HG03521 (cell line): ENCODE measurements at regions not wholly inside any gene's neighbourhood (a gene's known extent, or its start where the extent isn't known, plus 50 kb on each side); places are given as distances from the start of the nearest gene placed in this dataset.
"Not testable (repeated sequence)": the region's sequence is repeated elsewhere in the genome, so short reads cannot be mapped to it uniquely, and the experiment has no call there.

Source experiments
- ATAC-seq: cut with Tn5 transposase; IDR thresholded peaks from one replicate; pipeline ENCODE4 v1.9.1; 2021; ENCODE audit warnings: mild to moderate bottlenecking, moderate library complexity; ENCODE audit not compliant: unreplicated experiment

DNA sequence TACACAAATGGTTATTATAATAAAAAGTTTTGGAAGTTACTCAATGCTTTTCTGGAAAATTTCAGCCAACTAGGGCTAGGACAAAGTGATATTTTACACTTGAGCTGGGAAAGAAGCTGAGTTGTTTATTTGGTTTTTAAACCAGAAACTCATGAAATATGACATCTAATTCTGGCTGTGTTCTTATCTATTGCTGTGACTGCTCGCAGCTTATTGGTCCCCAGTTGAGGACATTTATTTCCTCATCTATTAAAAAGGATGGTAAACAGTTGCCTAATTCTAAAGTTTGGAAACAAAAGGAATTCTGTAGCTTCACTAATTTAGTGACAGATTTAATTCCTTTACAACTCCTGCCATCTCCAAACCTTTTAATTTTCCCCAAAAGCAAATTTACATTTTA, 487.6 kb upstream of the IL12A start:
- no peak for ATAC-seq

DNA sequence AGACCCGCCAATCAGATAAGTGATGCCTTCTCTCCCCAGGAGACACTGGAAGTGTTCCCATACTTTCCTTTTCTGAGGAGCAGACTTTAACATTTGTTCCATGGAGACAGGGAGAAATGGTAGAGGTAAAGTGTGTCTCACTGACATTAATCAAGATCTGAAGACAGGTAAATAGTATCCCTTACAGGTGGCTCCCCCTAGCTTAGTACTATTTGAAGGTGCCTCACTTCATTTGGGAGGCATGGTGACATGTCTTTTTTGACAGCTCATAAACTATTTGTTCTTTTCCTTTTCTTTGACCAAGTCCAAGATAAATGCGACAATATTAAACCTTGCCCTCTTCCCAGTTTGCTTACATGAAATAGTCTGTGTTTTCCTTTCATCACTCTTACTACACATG, 485.6 kb upstream of the IL12A start:
- no peak for ATAC-seq

GRCh38 chr3:159510988-159511387, 477.6 kb upstream of the IL12A start:
- ATAC-seq = not testable (repeated sequence)

DNA sequence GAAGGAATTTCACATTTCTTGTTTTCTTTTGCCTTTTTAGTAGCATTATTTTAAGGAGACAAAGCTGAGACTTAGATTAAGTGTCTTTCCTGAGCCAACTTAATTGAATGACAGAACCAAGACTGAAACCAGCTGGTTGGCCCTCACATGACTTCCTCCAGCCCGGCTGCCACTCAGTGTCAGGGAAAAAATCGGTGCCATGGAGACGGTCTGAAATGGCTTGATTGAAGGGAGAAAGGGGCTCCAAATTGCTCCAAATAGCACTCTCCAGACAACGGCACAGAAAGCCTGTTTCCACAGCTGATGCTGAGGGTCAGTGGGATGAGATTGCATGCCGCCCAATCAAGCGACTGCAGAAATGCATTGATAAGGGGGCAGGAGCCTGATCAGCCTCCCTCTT, 475.2 kb upstream of the IL12A start:
- ATAC-seq = no peak

- no peak for ATAC-seq
Measured at GRCh38 chr3:159513867-159514380, 474.7 kb upstream of the IL12A start.

DNA sequence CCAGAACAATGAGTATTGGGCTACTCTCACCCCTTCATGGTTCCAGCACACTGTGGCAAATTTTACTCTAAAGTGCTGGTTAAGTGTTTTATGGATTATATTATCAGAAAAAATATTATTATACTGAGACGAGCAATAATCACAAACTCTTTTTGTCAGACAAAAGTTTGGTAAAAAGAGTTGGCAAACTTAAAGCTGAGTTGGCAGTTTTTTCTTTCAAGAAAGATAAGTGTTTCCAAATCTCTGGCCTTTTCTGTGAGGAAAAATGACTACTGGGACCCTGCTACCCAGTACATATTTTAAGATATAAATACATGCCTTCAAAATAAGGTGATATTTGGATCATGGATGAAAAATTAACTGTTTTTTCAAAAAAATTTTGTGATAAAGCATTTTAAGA, 471.5 kb upstream of the IL12A start:
- ATAC-seq = no peak

GRCh38 chr3:159520638-159521037, 468.0 kb upstream of the IL12A start:
- no peak for ATAC-seq

DNA sequence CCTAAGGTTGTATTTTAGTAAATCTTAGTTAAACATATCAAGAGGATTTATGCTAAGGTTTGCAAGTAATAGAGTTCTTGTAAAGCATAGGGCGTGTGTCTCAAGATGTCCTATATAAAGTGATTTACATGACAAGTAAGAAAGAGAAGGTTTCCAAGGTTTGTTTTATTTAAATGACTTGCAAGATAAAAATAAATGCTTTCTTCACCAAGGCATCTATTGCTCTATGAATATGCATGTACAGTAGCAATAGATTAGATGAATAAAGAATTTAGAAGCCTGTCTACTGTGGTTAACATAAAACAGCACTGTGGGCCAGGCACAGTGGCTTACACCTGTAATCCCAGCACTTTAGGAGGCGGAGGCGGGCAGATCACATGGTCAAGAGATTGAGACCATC, 466.4 kb upstream of the IL12A start:
- no peak for ATAC-seq

DNA sequence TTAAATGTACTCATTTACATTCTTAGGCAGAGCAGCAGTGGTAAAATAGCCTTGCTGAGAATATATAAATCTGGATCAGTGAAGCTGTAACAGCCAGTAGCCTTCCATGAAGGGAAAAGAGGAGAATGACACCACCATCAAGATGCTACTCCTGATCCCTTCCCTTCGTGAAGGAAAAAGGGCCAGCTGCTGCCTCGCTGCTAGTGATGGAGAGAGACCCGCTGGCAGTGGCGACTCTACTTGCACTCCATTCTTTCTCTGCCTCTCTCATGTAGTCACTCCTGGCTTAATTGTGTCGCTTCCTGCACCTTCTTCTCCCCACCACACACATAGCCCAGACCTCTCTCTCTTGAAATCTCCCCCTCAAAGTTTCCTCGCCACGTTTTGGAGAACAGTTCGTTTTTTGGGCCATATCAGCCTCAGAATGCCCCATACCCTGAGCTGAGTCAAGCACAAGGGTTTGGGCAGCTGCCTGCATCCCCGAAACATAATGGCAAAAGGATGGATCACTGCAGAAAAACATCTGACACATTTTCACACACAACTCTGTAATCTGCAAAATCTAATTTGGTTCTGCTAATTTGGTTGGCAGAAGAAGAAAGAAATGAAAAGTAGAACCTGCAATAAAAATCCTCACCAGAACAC, 460.3 kb upstream of the IL12A start:
- ATAC-seq = no peak

- ATAC-seq = no peak
Measured at GRCh38 chr3:159532577-159532976, 456.1 kb upstream of the IL12A start.

GRCh38 chr3:159534496-159534895, 454.1 kb upstream of the IL12A start:
- no peak for ATAC-seq

GRCh38 chr3:159536876-159537275, 451.8 kb upstream of the IL12A start:
- no peak for ATAC-seq

DNA sequence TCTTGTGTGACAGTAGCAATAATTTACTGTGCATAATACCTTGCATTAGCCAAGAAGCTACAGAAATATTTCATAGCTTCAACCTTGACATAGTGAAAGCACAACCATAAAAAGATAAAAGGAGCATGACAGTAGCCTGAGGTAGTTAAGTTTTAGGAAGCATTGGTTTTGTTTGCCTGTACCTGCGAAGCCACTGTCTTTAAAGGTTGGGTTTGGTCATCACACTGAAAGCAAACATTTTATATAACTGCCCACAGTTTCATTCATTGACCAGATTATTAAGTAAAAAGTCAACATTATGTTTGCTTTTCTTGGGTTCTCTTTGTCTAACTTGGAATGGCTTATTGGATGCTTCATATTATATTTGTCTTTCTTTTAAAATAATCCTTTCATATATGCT, 450.1 kb upstream of the IL12A start:
- ATAC-seq = no peak

- ATAC-seq = no peak
Measured at GRCh38 chr3:159540882-159541495, 447.6 kb upstream of the IL12A start.

DNA sequence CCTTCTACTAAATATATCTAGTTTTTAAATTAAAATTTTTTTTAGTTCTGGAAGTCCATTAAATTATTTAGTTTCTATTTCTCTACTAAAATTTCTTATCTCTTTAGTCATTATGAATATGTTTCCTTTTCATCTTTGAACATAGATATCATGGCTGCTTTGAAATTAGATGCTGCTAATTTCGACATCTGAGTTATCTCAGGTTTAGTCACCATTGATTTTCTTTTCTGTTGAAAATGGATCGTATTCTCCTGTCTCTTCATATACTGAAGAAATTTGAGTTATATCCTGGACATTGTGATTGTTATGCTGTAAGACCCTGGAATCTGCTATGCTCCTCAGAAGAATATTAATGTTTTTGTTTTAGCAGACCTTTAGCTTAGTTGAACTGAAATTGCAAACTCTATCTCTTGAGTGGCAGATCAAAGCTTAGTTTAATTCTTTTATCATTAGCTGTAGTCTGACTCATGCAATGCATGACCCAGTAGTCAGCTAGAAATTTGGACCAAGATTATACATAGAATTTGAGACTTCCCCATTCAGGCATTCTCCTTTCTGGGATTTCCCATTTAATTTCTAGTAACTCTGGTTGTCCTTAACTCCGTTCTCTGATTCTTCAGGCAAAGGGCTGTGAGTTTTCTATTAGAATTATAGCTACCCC, 439.8 kb upstream of the IL12A start:
- ATAC-seq = no peak

DNA sequence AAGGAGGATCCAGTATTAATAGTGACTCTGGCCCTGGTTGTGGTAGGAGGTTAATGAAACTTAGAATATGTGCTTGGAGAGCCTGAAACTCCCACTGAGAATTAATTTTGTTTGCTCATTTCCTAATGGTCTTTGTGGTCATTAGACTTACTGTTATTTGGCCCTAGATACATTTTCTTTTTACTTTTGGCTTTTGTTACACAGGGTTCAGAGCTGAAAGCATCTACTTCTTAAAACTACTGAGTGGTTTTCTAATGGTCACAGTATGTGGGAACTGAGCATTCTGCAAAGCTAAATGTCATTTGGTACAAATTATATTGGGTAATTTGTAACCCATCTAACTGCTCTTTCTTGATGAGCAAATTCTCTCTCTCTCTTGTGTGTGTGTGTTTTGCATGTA, 433.4 kb upstream of the IL12A start:
- ATAC-seq = no peak

DNA sequence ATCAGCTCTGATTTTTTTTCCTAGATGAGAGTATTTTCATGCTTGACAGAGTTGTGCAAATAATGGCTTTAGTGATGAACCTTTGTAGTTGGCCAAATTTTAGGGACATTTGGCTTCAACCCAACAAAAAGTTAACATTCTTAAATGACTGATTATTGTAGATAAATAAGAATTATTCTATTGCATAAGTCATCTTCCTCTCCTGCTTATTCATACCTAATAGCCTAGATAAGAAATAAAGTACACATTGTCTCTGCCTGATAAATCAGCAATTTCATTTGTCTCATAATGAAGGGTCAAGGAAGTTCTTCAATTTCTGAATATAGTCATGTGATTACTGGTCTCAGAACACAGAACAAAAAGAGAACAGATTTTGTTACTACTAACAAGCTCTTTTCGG, 428.9 kb upstream of the IL12A start:
- ATAC-seq = no peak

DNA sequence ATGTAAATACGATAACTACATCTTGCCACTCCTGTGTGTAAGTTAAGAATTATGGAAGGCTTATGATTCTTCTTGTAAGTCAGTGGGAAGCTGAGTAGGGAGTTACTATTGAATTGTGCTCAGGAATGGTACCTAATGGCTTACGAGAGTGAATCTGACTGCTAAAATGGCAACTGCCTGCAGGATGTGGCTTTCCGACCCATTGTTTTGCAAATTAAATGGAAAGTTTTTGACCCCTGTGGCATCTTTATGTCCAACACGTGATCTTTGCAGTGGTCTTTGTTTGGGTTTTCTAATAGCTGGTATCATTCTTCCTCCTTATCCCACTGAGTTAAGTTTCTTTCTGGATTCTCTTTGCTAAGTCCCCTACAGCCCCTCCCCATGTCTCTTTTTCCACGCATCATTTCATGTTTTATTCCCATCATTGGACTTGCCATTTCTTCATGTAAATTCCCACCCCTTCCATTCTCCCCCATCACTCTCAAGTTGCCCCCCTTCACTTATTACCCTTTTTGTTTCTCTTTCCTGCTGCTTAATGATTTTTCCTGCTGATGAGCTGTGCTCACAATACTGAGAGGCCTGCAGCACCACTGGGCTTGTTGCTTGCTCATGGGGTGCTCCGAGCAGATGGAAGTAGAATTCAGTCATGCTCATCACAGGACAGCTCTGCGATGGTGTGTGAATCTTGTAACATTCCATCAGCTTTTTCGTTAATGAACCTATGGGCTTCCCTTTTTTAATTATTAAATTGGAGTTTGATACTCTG, 428.2 kb upstream of the IL12A start:
- ATAC-seq = no peak

DNA sequence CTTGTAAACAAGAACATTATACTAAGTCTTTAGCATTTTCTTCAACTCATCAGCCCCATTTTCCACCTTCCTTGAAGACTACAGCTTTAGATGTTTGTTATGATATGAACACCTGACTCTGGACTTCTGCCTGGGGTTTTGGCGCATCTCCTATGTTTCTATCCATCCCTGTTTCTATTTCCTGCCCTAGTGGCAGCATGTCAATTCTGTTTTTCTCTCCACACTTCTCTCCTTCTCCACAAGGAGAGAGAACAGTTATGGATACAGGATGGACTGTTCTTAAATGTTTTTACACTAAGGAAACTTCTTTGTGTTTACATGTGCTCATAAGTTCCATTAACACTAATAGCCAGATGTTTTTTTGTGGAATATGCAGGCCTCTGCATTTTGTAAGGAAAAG, 423.3 kb upstream of the IL12A start:
- ATAC-seq = no peak

- ATAC-seq = no peak
Measured at GRCh38 chr3:159583662-159584061, 405.0 kb upstream of the IL12A start.

DNA sequence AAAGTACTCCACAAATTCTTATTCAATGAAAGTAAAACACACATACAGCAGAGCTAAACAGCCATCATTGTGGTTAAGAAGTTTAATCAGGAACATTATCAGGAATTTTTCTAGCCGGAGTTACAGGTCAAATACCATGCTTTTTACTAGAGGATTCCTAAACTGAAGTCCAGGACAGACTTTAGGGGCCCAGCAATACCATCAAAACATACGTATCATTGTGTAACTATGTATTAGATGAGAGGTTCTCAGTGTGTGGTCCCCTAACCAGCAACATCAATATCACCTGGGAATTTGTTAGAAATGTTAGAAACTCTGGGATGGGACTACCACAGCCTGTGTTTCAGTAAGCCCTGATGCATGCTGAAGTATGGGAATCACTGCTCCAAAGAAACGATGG, 404.2 kb upstream of the IL12A start:
- ATAC-seq = no peak
